Endothelial cell of umbilical vein (primary cell): ENCODE measurements at regions not wholly inside any gene's neighbourhood (a gene's known extent, or its start where the extent isn't known, plus 50 kb on each side); places are given as distances from the start of the nearest gene placed in this dataset.

ENCODE experiments used
- BruUV-seq: library from RNA; stranded (reverse); fragments of 400-500 nt; replicated peaks from 2 replicates; lab custom pipeline; 2021; lab: Mats Ljungman, UMichigan
- CTCF ChIA-PET: fragments of 300-600, 350-600 bp; sonication (Branson Sonifier 250); formaldehyde crosslinking; loops from one replicate; lab custom pipeline; 2021; ENCODE audit warnings: antibody characterized with exemption, inconsistent platforms; lab: Charles Lee
- POLR2A ChIA-PET: fragments of 300-600, 350-600 bp; sonication (Branson Sonifier 250); formaldehyde crosslinking; loops from one replicate; lab custom pipeline; 2021; ENCODE audit warnings: antibody characterized with exemption, inconsistent platforms; lab: Charles Lee
- DNase-seq: peaks from one replicate; pipeline ENCODE4 v3.0.0-alpha.2; 2011; ENCODE audit warnings: low read depth, low spot score
- FAIRE-seq: peaks from 2 replicates; lab custom pipeline; 2011; peaks lifted over from hg19 to GRCh38; lab: Jason Lieb, UNC
- H2AFZ ChIP-seq: 2 replicates; pipeline ENCODE4 v1.6.0; 2012; ENCODE audit warnings: low read depth, low read length, control low read depth, inconsistent platforms
- H3K27ac ChIP-seq: 2 replicates; pipeline ENCODE4 v1.5.1; 2011; ENCODE audit warnings: low read depth, mild to moderate bottlenecking, control low read depth, low read length, moderate library complexity; ENCODE audit not compliant: insufficient read depth
- H3K27me3 ChIP-seq, 2 experiments: 2 replicates each; pipeline versions ENCODE4 v1.6.0 to v1.6.1; 2011; ENCODE audit warnings: low read length in 2 of 2, mixed read lengths in 1 of 2; ENCODE audit not compliant: control insufficient read depth in 2 of 2, insufficient read depth in 2 of 2
- H3K36me3 ChIP-seq, 2 experiments: 2 replicates in 1 of 2; 3 replicates in 1 of 2; pipeline ENCODE4 v1.5.1; 2011; ENCODE audit warnings: low read length in 2 of 2, mild to moderate bottlenecking in 1 of 2, moderate library complexity in 1 of 2; ENCODE audit not compliant: control insufficient read depth in 2 of 2, insufficient read depth in 2 of 2; ENCODE audit errors: extremely low read depth in 1 of 2
- H3K4me1 ChIP-seq: 3 replicates; pipeline ENCODE4 v1.5.1; 2011; ENCODE audit warnings: mild to moderate bottlenecking, low read length; ENCODE audit not compliant: control insufficient read depth, insufficient read depth; ENCODE audit errors: extremely low read depth
- H3K4me2 ChIP-seq: 2 replicates; pipeline ENCODE4 v1.6.1; 2011; ENCODE audit warnings: low read length, control low read depth, mixed read lengths; ENCODE audit not compliant: insufficient read depth
- H3K4me3 ChIP-seq, 3 experiments: fragments of 200-600 bp in 1 of 3; sonication (generic), shearing (Covaris generic) in 1 of 3; replicated peaks in 1 of 3; 2 replicates each; pipeline ENCODE4 v1.5.1; 2011 to 2016; ENCODE audit warnings: control low read depth in 3 of 3, low read length in 3 of 3, mild to moderate bottlenecking in 2 of 3, inconsistent platforms in 1 of 3, low read depth in 1 of 3, moderate library complexity in 1 of 3; ENCODE audit not compliant: insufficient read depth in 1 of 3
- H3K79me2 ChIP-seq: 2 replicates; pipeline ENCODE4 v1.6.0; 2012; ENCODE audit warnings: low read length, inconsistent platforms; ENCODE audit not compliant: control insufficient read depth, insufficient read depth
- H3K9ac ChIP-seq: replicated peaks from 2 replicates; pipeline ENCODE3; 2011; ENCODE audit warnings: low read length, control low read depth; ENCODE audit not compliant: insufficient read depth; ENCODE audit errors: extremely low read depth
- H3K9me1 ChIP-seq: replicated peaks from 3 replicates; pipeline ENCODE4 v1.6.0; 2011; ENCODE audit warnings: mild to moderate bottlenecking, low read length; ENCODE audit not compliant: control insufficient read depth, insufficient read depth; ENCODE audit errors: extremely low read depth
- H3K9me3 ChIP-seq: replicated peaks from 2 replicates; pipeline ENCODE4 v1.5.1; 2012; ENCODE audit warnings: low read length, inconsistent platforms; ENCODE audit not compliant: control insufficient read depth, insufficient read depth
- H4K20me1 ChIP-seq: replicated peaks from 2 replicates; pipeline ENCODE3; 2011; ENCODE audit warnings: mild to moderate bottlenecking, low read length; ENCODE audit not compliant: control insufficient read depth, insufficient read depth; ENCODE audit errors: extremely low read depth
- CTCF ChIP-seq, 2 donors: IDR thresholded peaks; 1 replicate in 1 of 2; 2 replicates in 1 of 2; pipeline ENCODE4 v1.5.1; 2011; ENCODE audit warnings: low read length in 2 of 2, mild to moderate bottlenecking in 2 of 2, moderate library complexity in 2 of 2, control low read depth in 1 of 2, inconsistent platforms in 1 of 2, low read depth in 1 of 2; ENCODE audit not compliant: insufficient read depth in 1 of 2; ENCODE audit errors: extremely low read depth in 1 of 2
- EZH2 ChIP-seq: IDR thresholded peaks from 2 replicates; pipeline ENCODE4 v1.6.1; 2012; ENCODE audit warnings: borderline replicate concordance, low read depth, mild to moderate bottlenecking, moderate library complexity, low read length, inconsistent platforms; ENCODE audit not compliant: severe bottlenecking
- FOS ChIP-seq: IDR thresholded peaks from 2 replicates; pipeline ENCODE4 v1.6.1; 2011; ENCODE audit warnings: mild to moderate bottlenecking, low read length, moderate library complexity, borderline replicate concordance; ENCODE audit not compliant: insufficient read depth
- GATA2 ChIP-seq: IDR thresholded peaks from 2 replicates; pipeline ENCODE4 v1.7.0; 2011; ENCODE audit warnings: low read depth, mild to moderate bottlenecking, moderate library complexity, mixed read lengths, low read length; ENCODE audit not compliant: insufficient read length, insufficient read depth
- JUN ChIP-seq: IDR thresholded peaks from 2 replicates; pipeline ENCODE4 v1.6.1; 2011; ENCODE audit warnings: borderline replicate concordance, low read depth; ENCODE audit not compliant: insufficient read length, insufficient read depth
- MAX ChIP-seq: IDR thresholded peaks from 2 replicates; pipeline ENCODE4 v1.6.1; 2011; ENCODE audit not compliant: insufficient read depth, insufficient read length
- MYC ChIP-seq: IDR thresholded peaks from one replicate; pipeline ENCODE4 v1.6.1; 2011; ENCODE audit warnings: mild to moderate bottlenecking, low read depth, low read length
- POLR2A ChIP-seq: IDR thresholded peaks from 2 replicates; pipeline ENCODE4 v1.6.1; 2012; ENCODE audit warnings: low read depth, mild to moderate bottlenecking, control low read depth, low read length
- POLR2AphosphoS5 ChIP-seq: IDR thresholded peaks from 2 replicates; pipeline ENCODE4 v1.6.1; 2012; ENCODE audit warnings: low read depth, mild to moderate bottlenecking, control low read depth, low read length, moderate library complexity; ENCODE audit not compliant: insufficient read depth
- dilution Hi-C: fragments of 300-500 bp; cut with MboI; formaldehyde crosslinking; loops from one replicate; pipeline ENCODE4 v1.15.0; 2019; ENCODE audit warnings: low sequenced_read_pairs; ENCODE audit not compliant: extremely low pct_ligation_motif_present
- intact Hi-C: fragments of 100-400 bp; cut with micrococcal nuclease; formaldehyde crosslinking; loops from one replicate; pipeline ENCODE4 v1.10.0; 2022

GRCh38 chr7:81870608-81871007 is 100.8 kb upstream of the HGF start:
- no peak overlapping the region for H3K4me3 ChIP-seq
- TF ChIP-seq EZH2 (no peak), POLR2A (no peak), CTCF (IDR thresholded peaks at IDR 0.05; ENCODE audit: extremely low read depth in 1 of 2, insufficient read depth in 1 of 2, low read depth in 1 of 2, low read length in 2 of 2) (no peak), MAX (no peak), JUN (no peak), POLR2AphosphoS5 (no peak), FOS (no peak), MYC (no peak), GATA2 (no peak)
- H3K4me1 ChIP-seq, result no peaks in the 10 kb centered on the region
- no peaks in the 10 kb centered on the region for H3K9me1 ChIP-seq
- FAIRE-seq, result no peak
- H3K27me3 ChIP-seq, result no peaks in the 10 kb centered on the region
- no peaks in the 10 kb centered on the region for H3K36me3 ChIP-seq
- no TSS peak for BruUV-seq
- ChIA-PET POLR2A (no interaction called here), CTCF (no interaction called here)
- no peak for DNase-seq
- dilution Hi-C loops (no loop called here), intact Hi-C loops (no loop called here)
- H3K4me2 ChIP-seq, result no peak overlapping the region
- H3K79me2 ChIP-seq, result no peaks in the 10 kb centered on the region
- no peaks in the 10 kb centered on the region for H3K9me3 ChIP-seq
- no peak overlapping the region for H2AFZ ChIP-seq
- no peaks in the 10 kb centered on the region for H4K20me1 ChIP-seq
- no peak overlapping the region for H3K27ac ChIP-seq
- no peak overlapping the region for H3K9ac ChIP-seq
